HEK293T (cell line): ENCODE measurements at regions not wholly inside any gene's neighbourhood (a gene's known extent, or its start where the extent isn't known, plus 50 kb on each side); places are given as distances from the start of the nearest gene placed in this dataset.

Source experiments
- CTCF ChIA-PET: fragments of 350-600 bp; formaldehyde crosslinking; extraction: SDS; loops from one replicate; lab custom pipeline; 2021; ENCODE audit warnings: antibody characterized with exemption, inconsistent platforms; lab: Yijun Ruan, JAX
- POLR2A ChIA-PET: fragments of 350-600 bp; formaldehyde crosslinking; extraction: SDS; loops from one replicate; lab custom pipeline; 2020; ENCODE audit warnings: antibody characterized with exemption, inconsistent platforms; lab: Yijun Ruan, JAX
- DNase-seq: peaks from one replicate; pipeline ENCODE4 v3.0.0; 2012; ENCODE audit warnings: mixed read lengths; ENCODE audit errors: extremely low spot score
- ARNT ChIP-seq: fragments of 450-650 bp; IDR thresholded peaks from 2 replicates; pipeline ENCODE4 v1.6.1; 2017; ENCODE audit warnings: mild to moderate bottlenecking
- BHLHE40 ChIP-seq: fragments of 450-650 bp; IDR thresholded peaks from 2 replicates; pipeline ENCODE4 v1.6.1; 2016; ENCODE audit warnings: mild to moderate bottlenecking, moderate library complexity, borderline replicate concordance
- CTBP1 ChIP-seq: fragments of 450-650 bp; IDR thresholded peaks from 2 replicates; pipeline ENCODE4 v1.6.1; 2016; ENCODE audit warnings: borderline replicate concordance
- ELF4 ChIP-seq: fragments of 450-650 bp; IDR thresholded peaks from 2 replicates; pipeline ENCODE4 v1.6.1; 2017; ENCODE audit warnings: antibody characterized with exemption
- FOXA1 ChIP-seq: fragments of 450-650 bp; IDR thresholded peaks from 2 replicates; pipeline ENCODE4 v1.6.1; 2016; ENCODE audit warnings: mild to moderate bottlenecking
- FOXK2 ChIP-seq: fragments of 450-650 bp; IDR thresholded peaks from 2 replicates; pipeline ENCODE4 v1.6.1; 2016; ENCODE audit warnings: mild to moderate bottlenecking
- FOXM1 ChIP-seq: fragments of 450-650 bp; IDR thresholded peaks from 2 replicates; pipeline ENCODE4 v1.6.1; 2017; ENCODE audit warnings: mild to moderate bottlenecking, borderline replicate concordance
- HDGF ChIP-seq: fragments of 450-650 bp; IDR thresholded peaks from 2 replicates; pipeline ENCODE4 v1.6.1; 2017; ENCODE audit warnings: antibody characterized with exemption, borderline replicate concordance
- L3MBTL2 ChIP-seq: fragments of 450-650 bp; conservative IDR thresholded peaks from 2 replicates; pipeline ENCODE4 v1.6.1; 2016; ENCODE audit warnings: mild to moderate bottlenecking
- LEF1 ChIP-seq: fragments of 450-650 bp; IDR thresholded peaks from 2 replicates; pipeline ENCODE4 v1.6.1; 2017; ENCODE audit warnings: mild to moderate bottlenecking, borderline replicate concordance
- NFRKB ChIP-seq: fragments of 450-650 bp; IDR thresholded peaks from 2 replicates; pipeline ENCODE4 v1.6.1; 2016; ENCODE audit warnings: mild to moderate bottlenecking, moderate library complexity
- PKNOX1 ChIP-seq: fragments of 450-650 bp; IDR thresholded peaks from 2 replicates; pipeline ENCODE4 v1.6.1; 2016
- SP1 ChIP-seq: fragments of 450-650 bp; IDR thresholded peaks from 2 replicates; pipeline ENCODE4 v1.6.1; 2017
- SUZ12 ChIP-seq: fragments of 450-650 bp; IDR thresholded peaks from 2 replicates; pipeline ENCODE4 v1.6.1; 2016; ENCODE audit warnings: mild to moderate bottlenecking
- TARDBP ChIP-seq: fragments of 450-650 bp; IDR thresholded peaks from 2 replicates; pipeline ENCODE4 v1.6.1; 2016
- ZNF384 ChIP-seq: fragments of 450-650 bp; IDR thresholded peaks from 2 replicates; pipeline ENCODE4 v1.6.1; 2016

GRCh38 chr14:66039495-66039894 lies 446.7 kb upstream of the CCDC196 start:
- CTCF ChIA-PET: no interaction called here

GRCh38 chr14:66041582-66041981 lies 444.6 kb upstream of the CCDC196 start:
- CTCF ChIA-PET: no interaction called here
- DNase-seq: no peak
- no peak for TF ChIP-seq ZNF384
- no peak for TF ChIP-seq ELF4
- no peak for TF ChIP-seq CTBP1
- TF ChIP-seq SUZ12: no peak
- no peak for TF ChIP-seq PKNOX1
- no peak for TF ChIP-seq FOXK2
- no peak for TF ChIP-seq FOXM1
- TF ChIP-seq ARNT: no peak
- no peak for TF ChIP-seq BHLHE40
- no peak for TF ChIP-seq NFRKB
- TF ChIP-seq HDGF: no peak
- no peak for TF ChIP-seq TARDBP
- no peak for TF ChIP-seq SP1
- TF ChIP-seq L3MBTL2: no peak
- TF ChIP-seq LEF1: no peak
- no peak for TF ChIP-seq FOXA1
- POLR2A ChIA-PET: no interaction called here

More at GRCh38 chr14:66039495-66039894, 446.7 kb upstream of the CCDC196 start:
- no peak for TF ChIP-seq BHLHE40
- TF ChIP-seq CTBP1: no peak
- no peak for TF ChIP-seq SUZ12
- no peak for TF ChIP-seq ELF4
- TF ChIP-seq PKNOX1: no peak
- TF ChIP-seq FOXM1: no peak
- no peak for TF ChIP-seq NFRKB
- POLR2A ChIA-PET: no interaction called here
- DNase-seq: no peak

- CTCF ChIA-PET: no interaction called here
- no peak for DNase-seq
- TF ChIP-seq HDGF (no peak), L3MBTL2 (no peak), LEF1 (no peak), ZNF384 (no peak), FOXA1 (no peak), SUZ12 (no peak), FOXM1 (no peak), CTBP1 (no peak), PKNOX1 (no peak), TARDBP (no peak), FOXK2 (no peak), ELF4 (no peak), BHLHE40 (no peak), NFRKB (no peak), ARNT (no peak), SP1 (no peak)
- POLR2A ChIA-PET: no interaction called here
These were observed 442.2 kb upstream of the CCDC196 start for GRCh38 chr14:66043921-66044320.

- ChIA-PET POLR2A (no interaction called here), CTCF (no interaction called here)
- TF ChIP-seq L3MBTL2 (no peak), HDGF (no peak), ARNT (no peak), LEF1 (no peak), SP1 (no peak), PKNOX1 (no peak), TARDBP (no peak), FOXA1 (no peak), ELF4 (no peak), NFRKB (no peak), FOXK2 (no peak), FOXM1 (no peak), BHLHE40 (no peak)
- DNase-seq: no peak
These were observed 440.6 kb upstream of the CCDC196 start for GRCh38 chr14:66045572-66046021.

- ChIA-PET POLR2A (no interaction called here), CTCF (interaction anchor here (0.5 to 0.6 kb wide), 2 partner anchors 265 to 1026 kb away, joined by 3 to 4 read pairs; no protein-coding TSS in a partner anchor)
- TF ChIP-seq L3MBTL2 (no peak), NFRKB (no peak), ZNF384 (no peak), ELF4 (no peak), SP1 (no peak), ARNT (no peak), SUZ12 (no peak), CTBP1 (no peak), FOXK2 (no peak), LEF1 (no peak), HDGF (no peak)
- no peak for DNase-seq
These were observed 440.1 kb upstream of the CCDC196 start for GRCh38 chr14:66046035-66046434.

- CTCF ChIA-PET: interaction anchor here (0.5 to 0.6 kb wide), 2 partner anchors 266 to 1027 kb away, joined by 3 to 4 read pairs; no protein-coding TSS in a partner anchor
- no peak for TF ChIP-seq FOXK2
- no peak for TF ChIP-seq NFRKB
- no peak for TF ChIP-seq LEF1
- TF ChIP-seq ARNT: no peak
- no peak for TF ChIP-seq HDGF
- no peak for TF ChIP-seq SUZ12
- no peak for TF ChIP-seq BHLHE40
- no peak for TF ChIP-seq ZNF384
- no peak for TF ChIP-seq L3MBTL2
- no peak for TF ChIP-seq TARDBP
- TF ChIP-seq CTBP1: no peak
- no peak for TF ChIP-seq SP1
- no peak for TF ChIP-seq PKNOX1
- TF ChIP-seq ELF4: no peak
- no peak for TF ChIP-seq FOXM1
These were observed 439.6 kb upstream of the CCDC196 start for GRCh38 chr14:66046591-66046990.

More at GRCh38 chr14:66046591-66046990, 439.6 kb upstream of the CCDC196 start:
- POLR2A ChIA-PET: no interaction called here
- DNase-seq: no peak
